AG04449 (cell line): ENCODE measurements at regions not wholly inside any gene's neighbourhood (a gene's known extent, or its start where the extent isn't known, plus 50 kb on each side); places are given as distances from the start of the nearest gene placed in this dataset.

Experiments used
- CTCF ChIA-PET: fragments of 350-600 bp; formaldehyde crosslinking; extraction: SDS; loops from one replicate; lab custom pipeline; 2021; ENCODE audit warnings: antibody characterized with exemption; lab: Yijun Ruan, JAX
- POLR2A ChIA-PET: fragments of 400-600, 350-600 bp; formaldehyde crosslinking; extraction: SDS; loops from one replicate; lab custom pipeline; 2020; ENCODE audit warnings: antibody characterized with exemption, inconsistent platforms; lab: Yijun Ruan, JAX
- DNase-seq: peaks from one replicate; pipeline ENCODE4 v3.0.0-alpha.2; 2010; ENCODE audit warnings: low read depth, low spot score
- H3K4me3 ChIP-seq: 2 replicates; pipeline ENCODE4 v1.5.1; 2011; ENCODE audit warnings: low read depth, mild to moderate bottlenecking, control low read depth, low read length
- TF ChIP-seq, protein P1 (sequence below): IDR thresholded peaks from one replicate; pipeline ENCODE4 v1.5.1; 2011; ENCODE audit warnings: mild to moderate bottlenecking, moderate library complexity, low read length, control low read depth, inconsistent platforms; ENCODE audit not compliant: insufficient read depth; ENCODE audit errors: missing control alignments

DNA sequence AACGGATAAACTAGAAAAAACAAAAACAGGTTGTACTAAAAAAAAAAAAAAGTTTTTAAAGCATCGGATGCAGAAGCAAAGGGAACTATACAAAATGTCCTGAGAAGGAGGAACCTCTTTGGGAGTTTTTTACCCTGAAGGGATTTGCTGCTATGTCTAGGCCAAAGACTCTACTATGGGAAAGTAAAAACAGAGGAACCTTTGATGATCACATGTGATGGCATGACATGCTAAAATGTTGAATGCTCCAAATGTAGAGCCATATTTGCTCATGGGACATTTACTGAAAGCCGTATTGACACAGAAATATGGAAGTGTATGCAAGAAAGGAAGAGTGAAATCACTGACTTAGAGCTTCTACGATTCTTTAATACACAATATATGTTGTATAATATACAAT lies 992.0 kb upstream of the ZEB2 start:
- POLR2A ChIA-PET = no interaction called here
- DNase-seq = no peak

DNA sequence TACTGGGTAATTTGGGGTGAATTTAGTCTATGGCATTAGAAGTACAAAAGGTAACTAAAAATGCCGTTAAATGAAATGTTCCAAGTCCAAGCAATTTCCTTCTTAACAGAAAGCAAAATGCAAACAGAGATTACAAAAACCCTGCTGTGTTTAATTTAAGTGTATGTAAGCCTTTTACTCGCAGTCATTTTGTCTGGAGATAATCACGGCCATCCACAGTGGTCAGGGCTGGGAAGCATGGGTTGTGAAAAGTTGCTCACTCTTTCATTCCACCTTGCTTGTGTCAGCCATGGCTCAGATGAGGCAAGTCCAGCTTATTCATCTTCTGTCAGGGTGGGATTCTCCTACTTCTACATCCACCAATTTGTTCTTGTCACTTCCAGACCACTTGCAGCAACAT lies 983.6 kb upstream of the ZEB2 start:
- DNase-seq = no peak
- no peak overlapping the region for H3K4me3 ChIP-seq
- CTCF ChIA-PET = no interaction called here
- POLR2A ChIA-PET = no interaction called here
- TF ChIP-seq, protein P1, sequence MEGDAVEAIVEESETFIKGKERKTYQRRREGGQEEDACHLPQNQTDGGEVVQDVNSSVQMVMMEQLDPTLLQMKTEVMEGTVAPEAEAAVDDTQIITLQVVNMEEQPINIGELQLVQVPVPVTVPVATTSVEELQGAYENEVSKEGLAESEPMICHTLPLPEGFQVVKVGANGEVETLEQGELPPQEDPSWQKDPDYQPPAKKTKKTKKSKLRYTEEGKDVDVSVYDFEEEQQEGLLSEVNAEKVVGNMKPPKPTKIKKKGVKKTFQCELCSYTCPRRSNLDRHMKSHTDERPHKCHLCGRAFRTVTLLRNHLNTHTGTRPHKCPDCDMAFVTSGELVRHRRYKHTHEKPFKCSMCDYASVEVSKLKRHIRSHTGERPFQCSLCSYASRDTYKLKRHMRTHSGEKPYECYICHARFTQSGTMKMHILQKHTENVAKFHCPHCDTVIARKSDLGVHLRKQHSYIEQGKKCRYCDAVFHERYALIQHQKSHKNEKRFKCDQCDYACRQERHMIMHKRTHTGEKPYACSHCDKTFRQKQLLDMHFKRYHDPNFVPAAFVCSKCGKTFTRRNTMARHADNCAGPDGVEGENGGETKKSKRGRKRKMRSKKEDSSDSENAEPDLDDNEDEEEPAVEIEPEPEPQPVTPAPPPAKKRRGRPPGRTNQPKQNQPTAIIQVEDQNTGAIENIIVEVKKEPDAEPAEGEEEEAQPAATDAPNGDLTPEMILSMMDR = no peak

More for the DNA sequence above, 992.0 kb upstream of the ZEB2 start:
- H3K4me3 ChIP-seq = no peak overlapping the region
- CTCF ChIA-PET = no interaction called here
- TF ChIP-seq, protein P1 = no peak

DNA sequence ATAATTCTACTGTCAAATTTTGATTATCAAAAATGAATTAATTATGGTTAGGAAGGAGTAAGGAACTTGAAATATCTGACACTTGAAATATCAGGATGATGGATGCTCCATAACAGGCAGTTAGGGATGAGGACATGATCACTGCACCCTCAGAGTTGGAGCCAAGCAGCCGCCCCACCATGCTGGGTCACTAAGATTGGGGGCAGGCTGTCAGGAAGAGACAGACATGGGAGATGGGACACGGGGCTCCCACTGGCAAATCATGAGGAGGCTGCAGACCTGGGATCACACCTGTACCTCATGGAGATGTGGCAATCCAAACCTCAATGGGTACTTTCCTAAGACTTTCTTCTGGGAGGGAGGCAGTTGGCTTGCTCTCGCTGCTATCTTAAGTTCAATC lies 982.0 kb upstream of the ZEB2 start:
- CTCF ChIA-PET = no interaction called here
- TF ChIP-seq, protein P1 = no peak
- no peak overlapping the region for H3K4me3 ChIP-seq
- POLR2A ChIA-PET = no interaction called here
- no peak for DNase-seq

DNA sequence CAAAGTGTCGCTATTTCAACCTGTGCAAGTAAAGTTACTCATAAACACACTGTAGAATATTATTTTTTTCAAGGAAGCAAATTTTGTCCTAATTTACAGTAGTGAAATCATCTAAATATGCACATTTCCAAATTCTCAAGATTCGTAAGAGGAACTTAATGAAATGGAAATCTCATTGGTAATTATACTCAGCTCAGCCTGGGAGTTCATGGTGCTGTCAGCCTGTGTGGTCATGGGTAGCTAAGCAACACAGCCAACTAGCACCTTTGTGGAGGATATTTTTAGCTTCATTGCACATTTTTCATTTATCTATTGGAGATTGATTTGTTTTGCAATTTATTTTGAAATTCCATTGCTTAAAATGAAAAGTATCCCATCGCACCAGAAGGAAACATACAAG lies 975.7 kb upstream of the ZEB2 start:
- TF ChIP-seq, protein P1 = no peak
- ChIA-PET POLR2A (no interaction called here), CTCF (no interaction called here)
- no peak for DNase-seq
- H3K4me3 ChIP-seq = no peak overlapping the region

DNA sequence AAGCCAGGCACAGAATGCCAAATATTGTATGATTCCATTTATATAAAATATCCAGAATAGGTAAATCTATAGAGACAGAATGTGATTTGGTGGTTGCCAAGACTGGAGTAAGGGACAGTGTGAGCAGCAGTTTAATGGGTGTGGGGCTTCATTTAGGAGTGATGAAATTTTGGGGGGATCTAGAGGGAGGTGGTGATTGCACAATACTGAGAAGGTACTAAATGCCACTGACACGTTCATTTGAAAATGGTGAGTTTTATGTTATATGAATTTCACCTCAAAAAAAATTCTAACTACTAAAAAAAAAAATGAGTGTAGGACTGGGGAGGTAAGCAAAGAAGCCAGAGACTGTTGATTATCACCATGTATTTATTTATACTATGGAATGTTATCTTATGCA lies 974.5 kb upstream of the ZEB2 start:
- no peak for DNase-seq
- TF ChIP-seq, protein P1 = no peak
- CTCF ChIA-PET = no interaction called here

DNA sequence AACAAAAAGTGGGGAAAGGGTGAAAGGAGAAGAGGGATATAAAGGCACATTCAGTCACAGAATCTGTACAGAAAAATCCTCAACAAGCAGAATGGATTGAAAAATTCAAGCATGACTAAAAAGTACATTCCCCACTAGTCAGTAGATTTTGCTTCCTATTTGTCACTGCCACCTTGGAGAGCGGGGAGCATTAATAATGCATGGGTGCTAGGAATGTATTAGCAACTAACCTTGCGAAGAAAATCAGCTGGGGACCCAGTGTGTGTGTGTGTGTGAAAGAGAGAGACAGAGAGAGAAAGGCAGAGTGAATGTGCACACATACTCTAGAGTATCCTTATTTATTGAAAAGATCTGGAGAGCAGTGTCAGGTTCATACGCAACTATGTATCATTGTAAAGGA lies 968.7 kb upstream of the ZEB2 start:
- ChIA-PET POLR2A (no interaction called here), CTCF (interaction anchor here (0.8 kb wide), 1 partner anchor 10 kb away, joined by 3 read pairs; no protein-coding TSS in a partner anchor)
- TF ChIP-seq, protein P1 = no peak
- no peak for DNase-seq
- no peak overlapping the region for H3K4me3 ChIP-seq

More for the DNA sequence above, 974.5 kb upstream of the ZEB2 start:
- no peak overlapping the region for H3K4me3 ChIP-seq
- POLR2A ChIA-PET = no interaction called here
